M059J (cell line): ENCODE measurements at regions not wholly inside any gene's neighbourhood (a gene's known extent, or its start where the extent isn't known, plus 50 kb on each side); places are given as distances from the start of the nearest gene placed in this dataset.

Experiments used
- DNase-seq: peaks from one replicate; pipeline ENCODE4 v3.0.0-alpha.2; 2012; ENCODE audit warnings: low read depth

DNA sequence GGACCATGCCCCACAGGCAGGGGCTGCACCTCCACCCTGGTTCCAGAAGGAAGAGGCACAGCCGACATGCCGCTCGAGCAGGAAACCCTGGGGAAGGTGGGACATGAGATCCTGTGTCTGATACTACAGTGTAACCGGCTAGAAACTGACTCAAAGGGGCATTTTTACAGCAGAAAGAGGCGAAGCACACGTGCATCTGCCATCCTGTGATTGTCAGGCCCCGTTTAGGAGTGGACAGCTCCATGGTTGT is 62.7 kb downstream of the SIK1 start:
- DNase-seq = no peak

DNA sequence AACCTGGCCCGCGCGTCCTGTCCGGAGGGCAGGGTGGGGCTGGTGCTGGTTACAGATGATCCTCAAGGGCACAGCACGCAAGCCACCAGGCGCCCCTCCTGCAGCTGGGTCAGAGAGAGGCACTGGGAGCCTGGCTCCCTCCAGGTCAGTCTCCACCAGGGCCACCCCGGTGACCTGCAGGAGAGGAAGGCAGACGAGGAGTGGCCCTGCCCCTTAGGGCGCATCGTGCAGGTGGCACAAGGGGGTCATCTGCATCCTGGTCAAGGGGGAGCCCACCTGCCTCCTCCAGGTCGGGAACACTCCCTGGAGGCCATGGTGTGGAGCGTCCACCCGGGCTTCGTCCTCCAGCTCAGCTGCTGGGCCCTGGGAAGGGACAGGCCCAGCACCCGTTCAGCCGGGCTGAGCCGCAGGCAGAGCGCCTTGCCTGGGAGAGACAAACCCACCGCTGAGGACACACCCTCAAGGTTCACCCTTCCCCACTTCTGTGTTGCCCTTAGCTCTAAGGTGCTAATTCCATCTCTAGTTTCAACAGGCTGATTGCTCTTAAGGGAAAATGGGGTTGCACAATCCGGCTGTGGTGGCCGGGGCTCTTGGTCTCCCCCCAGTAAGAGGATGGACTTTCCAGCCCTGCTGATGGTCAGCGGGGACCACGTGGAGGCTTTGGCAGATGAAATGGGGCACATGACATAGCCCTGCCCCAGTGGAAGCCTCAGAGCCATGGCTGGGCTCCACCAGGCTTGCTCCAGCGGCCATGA is 63.2 kb downstream of the SIK1 start:
- no peak for DNase-seq

DNA sequence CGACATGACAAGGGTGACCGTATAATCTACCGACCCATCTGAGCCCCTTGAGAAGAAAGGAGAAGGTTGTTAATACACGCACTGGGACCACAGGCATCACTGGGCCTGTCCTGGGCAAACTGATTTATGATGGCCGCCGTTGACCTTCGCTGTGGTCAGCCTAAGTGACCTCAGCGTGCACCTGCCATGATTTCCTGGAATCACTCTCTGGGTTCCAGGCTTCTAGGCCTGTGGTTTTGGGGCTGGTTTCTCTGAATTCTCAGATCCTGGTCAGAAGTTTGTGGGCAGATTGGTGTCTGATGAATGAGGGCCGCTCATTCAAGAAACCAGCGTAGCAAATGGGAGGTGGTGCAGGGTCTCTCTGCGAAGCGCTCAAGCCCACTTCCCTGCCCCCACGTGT is 64.0 kb downstream of the SIK1 start:
- peak; percentile 51 for DNase-seq

DNA sequence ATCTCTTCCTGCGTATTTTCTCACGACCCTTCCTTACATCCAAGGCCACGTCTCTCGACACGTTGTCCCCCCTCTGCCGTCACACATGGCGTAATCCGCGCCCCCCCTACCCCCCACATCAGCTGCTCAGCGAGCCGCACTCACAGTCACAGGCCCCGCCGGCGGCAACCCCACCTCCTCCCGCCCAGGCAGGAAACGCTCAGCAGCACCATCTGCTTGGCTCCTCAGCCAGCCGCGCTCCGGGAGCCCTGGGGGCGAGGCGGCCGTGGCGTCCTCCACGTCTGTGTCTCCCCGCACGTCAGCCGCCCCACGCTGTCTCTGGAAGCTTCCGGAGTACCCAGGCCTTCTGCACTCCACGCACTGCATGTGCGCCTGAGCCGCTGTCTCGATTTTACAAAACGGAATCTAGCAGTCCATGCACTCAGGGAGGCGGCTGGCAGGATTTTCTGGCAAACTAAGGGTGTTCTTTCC is 64.6 kb downstream of the SIK1 start:
- DNase-seq = peak; percentile 14

DNA sequence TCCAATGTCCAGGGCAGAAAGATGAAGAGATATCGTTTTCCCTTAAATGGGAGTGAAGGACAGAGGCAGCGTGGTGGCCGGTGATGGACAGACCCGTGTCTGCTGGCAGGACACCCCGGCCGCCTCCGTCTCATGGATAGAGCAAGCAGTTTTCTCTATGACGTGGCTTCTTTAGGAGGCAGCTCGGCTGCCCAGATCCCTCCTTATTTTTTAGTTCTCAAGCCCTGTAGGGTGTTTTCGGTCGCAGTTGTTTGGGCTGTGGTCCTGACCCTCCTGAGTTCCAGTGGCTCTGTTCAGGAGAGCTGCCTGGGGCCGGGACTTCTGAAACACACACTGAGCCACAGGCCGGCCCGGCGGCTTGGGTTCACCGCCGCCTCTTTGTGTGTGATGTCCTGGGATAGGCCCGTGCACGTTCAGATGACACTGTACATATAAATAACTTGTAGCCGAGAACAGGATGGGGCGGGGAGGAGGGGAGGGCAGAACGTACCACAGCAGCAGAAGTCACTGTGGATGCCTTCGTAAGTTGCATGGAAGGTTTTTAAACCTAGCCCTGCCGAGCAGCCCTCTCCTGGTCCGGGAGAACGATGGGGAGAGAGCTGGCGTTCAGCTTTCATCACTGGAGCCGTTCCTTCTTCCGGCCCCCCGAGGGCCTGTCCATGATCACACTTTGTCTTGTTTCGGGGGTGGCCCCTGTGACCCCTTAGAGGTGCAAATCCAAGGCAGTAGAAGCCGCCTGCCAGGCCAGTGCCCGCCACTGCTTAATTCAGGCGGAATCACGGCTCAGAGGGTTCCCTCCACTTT is 65.2 kb downstream of the SIK1 start:
- DNase-seq = no peak

DNA sequence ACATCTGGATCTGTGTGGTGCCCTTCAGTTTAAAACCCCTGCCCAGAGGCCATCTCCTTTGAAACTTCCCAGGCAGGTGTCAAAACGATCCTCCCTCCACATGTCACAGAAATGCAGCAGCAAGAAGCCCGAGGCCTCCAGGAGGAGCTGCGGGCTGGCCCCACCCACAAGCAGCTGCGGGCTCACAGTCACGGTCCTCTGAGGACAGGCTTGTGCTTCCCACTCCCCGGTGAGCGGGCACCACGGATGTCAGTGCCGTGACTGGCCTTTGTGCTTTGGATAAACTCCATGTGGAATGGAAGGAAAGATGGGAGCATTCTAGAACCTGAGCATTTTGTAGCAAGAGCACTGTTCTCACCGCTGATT is 65.8 kb downstream of the SIK1 start:
- DNase-seq = no peak

DNA sequence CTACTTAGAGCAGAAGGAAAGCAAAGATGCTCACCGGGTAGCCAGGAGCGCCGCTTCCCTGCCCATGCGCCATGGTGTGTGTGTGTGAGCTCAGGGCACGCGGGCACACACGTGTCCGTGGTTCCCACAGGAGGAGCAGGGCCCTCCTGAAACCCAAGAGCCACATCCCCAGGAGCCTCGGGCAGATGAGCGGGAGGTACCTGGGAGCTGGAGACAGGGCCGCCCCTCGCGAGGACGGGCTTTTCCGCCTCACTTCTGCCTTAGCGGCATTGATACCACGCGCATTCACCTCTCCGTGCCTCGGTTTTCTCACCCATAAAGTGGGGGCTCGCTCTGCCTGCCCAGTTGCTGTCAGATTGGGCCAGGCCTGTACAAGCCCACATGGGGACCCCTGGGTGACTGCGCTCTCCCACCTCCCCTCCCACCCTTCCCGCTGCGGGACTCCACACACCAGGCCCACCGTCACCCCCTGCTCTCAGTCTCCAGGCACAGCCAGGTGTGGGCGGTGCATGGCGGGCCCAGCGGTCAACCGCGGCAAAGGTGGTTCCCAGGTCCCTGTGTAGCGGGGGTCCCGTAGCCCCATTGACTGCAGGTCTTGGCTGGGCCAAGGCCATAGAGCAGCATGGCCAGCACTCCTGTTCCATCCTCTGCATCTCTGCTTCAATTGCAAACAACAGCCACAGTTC is 66.3 kb downstream of the SIK1 start:
- DNase-seq = no peak

DNA sequence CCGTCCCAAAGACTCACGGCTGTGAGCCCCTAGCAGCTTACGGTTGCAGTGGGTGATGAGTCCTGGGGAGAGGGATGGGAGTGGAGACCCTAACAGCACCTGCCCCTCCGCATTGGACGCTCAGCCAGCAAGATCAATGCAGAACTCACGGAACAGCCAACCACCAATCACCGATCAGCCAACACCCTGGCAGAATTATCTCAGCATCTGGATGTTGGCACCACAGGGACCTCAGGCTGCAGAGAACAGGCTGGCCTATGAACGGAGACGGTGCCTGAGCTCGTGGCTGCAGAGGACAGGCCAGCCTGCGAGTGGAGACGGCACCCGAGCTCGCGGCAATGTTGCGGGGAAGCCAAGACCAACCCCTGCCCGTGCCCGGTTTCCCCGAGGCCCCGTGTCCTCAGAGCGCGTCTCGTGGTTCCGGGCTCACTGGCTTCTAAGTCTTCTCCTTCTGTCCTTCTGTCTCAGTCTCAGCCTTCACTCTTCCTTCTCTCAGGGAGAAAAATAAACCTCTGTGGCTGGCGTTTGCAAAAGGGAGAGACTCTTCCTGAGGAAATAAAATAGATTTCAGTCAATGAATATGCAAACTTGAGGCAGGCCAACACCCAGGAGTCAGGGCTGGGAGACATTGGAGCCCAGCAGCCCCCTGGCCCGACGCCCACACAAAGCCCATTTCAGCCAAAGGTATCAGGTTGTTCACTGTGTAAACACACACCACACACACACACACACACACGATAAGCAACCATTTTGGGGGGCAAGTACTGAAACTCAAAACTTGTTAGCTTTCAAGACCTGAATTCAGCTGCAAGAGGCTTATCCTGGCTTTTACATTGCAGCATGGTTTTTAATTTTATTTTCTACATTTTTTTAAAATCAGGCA is 67.8 kb downstream of the SIK1 start:
- DNase-seq = no peak

DNA sequence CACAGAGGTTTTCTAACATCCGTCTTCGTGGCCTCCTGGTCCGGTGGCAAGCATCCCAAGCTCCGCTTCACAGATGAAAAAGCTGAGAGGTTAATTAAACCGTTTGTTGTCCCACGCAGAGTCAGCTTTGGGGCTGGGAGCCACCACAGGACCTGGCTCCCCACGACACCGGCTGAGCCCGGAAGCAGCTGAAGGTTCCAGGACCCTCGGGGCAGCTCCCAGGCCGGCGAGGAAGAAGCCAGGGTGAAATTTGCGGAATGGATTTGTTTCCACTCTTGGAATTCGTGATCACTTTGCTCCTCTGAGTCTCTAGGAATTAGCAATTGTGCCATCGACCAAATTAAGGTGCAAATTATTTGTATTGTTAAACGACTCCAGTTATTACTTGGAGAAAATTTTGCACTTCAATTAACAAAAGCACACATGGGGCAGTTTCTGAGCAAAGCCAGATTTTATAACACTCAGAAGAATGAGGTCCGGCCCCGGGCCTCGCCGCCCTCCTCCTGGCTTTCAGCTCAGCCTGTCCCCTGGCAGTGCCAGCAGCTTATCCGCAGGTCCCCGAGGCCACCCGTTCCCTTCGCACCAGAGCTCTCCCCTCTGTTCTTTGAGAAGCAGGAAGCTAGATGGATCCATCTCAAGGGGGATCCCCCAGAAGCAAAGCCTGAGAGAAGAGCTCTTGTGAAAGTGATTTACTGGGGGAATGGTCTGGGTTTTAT is 69.1 kb downstream of the SIK1 start:
- no peak for DNase-seq

DNA sequence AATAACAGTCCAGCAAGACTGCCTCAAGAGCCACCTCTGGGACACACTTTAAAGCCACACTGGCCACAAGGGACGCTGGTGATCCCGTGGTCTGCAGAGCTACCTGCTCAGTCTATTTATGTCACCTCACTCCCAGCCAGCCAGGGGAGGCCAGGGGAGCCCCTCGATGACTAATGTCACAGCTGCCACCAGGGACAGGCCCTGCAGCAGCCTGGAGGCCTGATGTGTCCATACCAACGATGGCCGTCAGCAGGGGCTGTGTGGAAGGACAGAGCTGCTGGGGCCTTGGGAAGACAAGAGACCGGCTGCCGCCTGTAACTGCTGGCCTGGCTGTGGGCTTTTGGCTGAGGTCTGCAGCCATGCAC is 71.0 kb downstream of the SIK1 start:
- DNase-seq = no peak

DNA sequence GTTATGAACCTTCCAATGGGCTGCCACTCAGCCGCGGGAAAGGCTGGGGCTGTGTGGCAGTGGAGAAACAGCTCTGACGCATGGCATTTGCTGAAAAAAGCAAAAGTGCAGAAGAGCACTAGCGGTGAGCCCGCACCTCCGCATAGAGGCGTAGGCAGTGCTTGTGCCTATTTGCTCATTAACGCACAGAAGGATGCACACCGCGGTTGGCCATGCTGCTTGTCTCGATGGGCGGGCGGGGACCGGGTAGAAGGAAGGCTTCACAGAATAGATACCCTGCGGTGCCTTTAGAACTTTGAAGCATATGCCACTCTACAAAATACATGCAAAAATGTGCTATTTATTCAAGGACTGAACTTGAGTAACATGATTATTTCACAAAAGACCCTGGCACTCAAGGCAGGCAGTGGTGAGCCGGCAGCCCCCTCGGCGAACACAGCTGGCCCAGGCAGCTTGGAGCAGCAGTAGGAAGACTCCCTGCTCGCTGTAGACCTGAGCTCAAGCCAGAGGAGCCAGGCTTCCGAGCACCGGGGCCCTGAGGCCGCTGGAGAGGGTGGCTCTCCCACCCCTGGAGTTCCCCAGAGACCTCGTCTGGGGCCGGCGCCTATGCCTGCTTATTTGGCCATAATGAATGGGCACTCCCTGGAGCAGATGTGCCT is 71.5 kb downstream of the SIK1 start:
- DNase-seq = no peak

DNA sequence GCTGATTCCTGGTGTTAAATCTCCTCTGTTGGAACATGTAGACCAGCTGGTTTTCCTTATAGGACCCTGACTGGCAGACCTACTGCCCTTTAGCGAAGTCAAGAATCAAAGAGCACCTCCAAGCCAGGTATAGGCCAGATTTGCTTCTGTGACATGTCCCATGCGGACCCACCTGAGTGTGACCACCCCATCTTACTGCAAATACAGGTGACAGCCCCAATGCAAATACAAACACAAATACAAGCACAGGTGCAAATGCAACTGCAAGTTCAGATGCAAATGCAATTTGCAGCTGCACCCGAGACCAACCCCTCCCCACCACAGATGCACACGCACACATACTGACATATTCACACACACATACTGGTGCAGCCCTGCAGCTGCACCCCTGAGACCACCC is 72.3 kb downstream of the SIK1 start:
- DNase-seq = no peak

DNA sequence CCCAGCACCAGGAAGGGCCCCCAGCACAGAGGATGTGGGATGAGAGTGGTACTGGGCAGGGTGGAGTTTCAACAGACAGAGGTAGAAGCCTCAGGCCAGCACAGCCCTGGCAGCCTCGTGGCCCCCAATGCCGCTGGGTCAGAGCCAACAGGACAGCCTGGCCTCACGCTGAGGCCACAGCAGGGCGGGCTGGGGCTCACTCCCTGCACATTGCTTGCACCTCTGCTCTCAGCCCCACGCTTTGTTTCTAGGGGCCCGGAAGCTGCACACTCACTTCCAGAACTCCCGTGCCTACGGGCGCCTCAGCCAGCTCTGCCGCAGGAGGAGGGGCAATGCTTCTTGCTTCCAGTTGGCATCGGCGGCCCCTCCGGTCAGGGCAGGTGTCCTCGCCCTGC is 72.9 kb downstream of the SIK1 start:
- DNase-seq = no peak

DNA sequence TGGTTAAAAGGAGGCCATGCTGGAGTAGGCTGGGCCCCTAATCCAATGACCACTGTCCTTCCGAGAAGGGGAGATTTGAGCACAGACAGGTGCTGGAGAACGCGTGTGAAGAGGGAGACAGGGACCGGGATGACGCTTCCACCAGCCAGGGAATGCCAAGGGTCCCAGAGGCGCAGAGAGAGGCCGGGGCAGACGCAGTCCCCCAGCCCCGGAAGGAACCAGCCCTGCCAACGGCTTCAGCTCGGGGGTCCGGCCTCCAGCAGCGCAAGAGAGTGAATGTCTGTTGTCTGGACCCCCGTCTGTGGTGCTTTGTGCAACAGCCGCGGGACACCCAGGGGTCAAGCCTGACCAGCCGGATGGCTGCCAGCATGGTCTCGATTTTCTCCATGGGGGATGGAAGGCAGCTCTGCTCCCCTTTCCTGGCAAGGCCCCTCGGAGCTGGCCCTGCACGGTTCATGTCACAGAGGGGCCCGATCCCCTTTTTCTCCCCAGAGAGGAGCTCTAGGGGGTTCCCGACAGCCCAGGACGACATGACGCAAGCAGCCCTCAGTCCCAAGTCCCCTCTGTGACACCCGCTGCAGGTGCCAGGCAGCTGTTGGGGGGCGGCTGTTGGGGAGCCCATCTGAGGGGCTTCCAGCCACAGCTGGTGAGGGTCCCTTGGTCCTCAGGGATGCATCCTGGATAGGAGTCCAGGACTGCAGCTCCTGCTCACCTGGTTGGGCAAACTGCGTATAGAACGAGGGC is 73.5 kb downstream of the SIK1 start:
- no peak for DNase-seq

DNA sequence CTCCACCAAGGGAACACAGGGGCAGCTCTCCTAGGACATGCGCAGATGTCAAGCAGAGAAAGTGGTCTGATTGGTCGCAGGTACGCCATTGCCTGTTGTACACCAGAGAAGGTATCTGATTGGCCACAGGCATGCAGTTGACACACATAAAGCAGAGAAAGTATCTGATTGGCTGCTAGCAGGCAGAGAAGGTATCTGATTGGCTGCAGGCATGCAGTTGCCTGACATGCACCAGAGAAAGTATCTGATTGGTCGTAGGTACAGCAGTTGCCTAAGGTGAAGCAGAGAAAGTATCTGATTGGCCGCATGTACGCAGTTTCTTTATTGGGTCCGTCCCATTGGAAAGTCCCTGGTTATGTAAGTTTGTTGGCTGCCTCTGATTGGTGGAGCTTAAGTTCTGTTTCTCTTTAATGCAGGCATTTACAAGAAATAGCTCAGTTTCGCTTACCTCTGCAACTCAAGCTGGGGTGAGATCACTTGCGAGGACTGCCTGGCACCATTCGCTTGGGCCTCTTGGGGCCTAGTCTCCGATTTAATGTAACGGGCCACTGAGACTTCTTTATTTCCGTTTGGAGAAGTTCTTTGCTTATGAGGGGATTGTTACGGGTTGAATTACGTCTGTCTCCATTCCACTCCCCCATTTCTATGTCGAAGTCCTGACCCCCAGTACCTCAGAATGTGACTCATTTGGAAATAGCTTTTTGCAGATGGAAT is 74.2 kb downstream of the SIK1 start:
- DNase-seq = peak; percentile 28

DNA sequence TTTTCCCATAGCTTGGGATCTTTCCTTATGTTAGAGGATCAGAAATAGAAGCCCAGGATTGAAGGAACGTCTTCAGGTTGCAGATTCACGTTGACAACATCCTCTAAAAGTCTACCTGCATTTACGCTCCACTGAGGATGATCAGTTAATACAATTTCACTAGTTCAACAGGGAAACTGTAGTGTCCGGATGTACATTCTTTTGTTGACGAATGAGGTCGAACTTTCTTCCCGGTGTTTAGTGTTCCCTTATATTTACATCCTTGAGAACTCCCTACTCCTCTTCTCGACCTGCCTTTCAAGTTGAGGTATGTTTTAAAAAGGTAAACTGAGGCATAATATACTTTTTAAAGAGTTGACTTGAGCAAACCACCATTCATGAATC is 74.8 kb downstream of the SIK1 start:
- no peak for DNase-seq

DNA sequence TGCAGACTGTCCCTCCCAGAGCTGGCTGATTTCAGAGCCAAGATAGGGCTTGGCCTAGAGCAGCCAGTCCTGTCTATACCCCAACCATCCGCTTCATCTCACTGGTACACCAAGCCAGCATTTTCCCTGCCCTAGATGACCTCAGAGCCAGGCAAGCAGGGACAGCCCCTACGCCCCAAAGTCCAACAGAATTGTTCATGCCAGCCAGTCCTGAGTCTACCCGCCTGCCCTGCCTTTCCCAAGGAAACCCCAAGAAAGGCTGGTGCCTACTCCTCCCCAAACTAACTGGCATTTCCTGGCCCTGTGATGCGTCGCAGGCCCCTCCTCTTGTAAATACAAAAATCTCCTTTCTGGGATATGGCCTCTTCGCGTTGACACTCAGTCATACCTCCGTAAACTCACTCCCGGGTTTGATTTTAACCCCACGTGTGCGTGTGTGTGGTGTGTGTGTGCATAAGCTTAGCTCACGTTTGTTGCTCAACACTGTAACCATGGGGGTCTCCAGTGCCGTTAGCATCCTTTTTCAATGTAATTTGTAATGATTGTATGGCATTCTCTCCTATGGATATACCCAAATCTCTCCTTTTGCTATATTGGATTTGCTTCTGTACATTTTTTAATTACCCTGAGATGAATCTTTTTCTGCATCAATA is 75.3 kb downstream of the SIK1 start:
- no peak for DNase-seq

DNA sequence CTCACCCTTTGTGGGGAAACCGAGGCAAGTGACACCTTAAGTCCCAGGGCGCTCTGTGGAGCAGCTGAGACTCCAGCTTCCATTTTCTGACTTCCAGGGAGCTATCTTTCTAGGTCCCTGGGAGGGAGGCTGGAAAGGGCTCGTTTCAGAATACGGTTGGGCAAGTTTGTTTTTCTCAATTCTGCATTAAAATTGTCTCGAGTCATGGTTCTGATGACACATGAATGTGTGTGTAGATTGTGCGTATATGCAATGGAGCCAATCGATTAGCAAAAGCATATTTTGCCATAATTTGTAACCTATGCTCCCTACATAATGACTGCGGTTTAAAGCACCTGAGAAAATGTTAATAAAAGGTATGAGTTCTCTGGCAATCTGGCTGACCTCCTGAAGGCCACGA is 77.3 kb downstream of the SIK1 start:
- DNase-seq = no peak

DNA sequence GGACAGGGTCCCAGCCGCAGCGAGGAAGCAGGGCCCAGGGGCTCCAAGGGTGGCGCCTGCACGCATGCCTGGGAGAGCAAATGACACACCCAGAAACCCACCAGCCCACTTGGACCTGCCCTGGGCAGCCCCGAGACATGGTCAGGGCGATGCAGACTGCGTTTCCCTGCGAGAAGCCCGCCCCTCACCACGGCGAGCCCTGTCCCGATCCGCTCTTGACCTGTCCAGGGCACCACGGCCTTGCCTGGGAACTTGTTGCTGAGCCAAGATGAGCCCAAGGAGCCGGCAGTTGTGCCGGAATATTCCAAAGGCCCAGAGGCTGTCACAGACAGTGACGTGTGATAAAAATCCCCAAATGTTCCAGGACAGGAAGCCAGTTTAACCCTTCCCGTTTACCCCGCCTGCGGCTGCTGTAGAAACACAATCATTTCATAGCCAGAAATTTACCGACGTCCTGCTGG is 78.1 kb downstream of the SIK1 start:
- DNase-seq = no peak
